ENCODE measurements at regions not wholly inside any gene's neighbourhood (a gene's known extent, or its start where the extent isn't known, plus 50 kb on each side); places are given as distances from the start of the nearest gene placed in this dataset.
"Not testable (repeated sequence)": the region's sequence is repeated elsewhere in the genome, so short reads cannot be mapped to it uniquely, and the experiment has no call there.

DNA sequence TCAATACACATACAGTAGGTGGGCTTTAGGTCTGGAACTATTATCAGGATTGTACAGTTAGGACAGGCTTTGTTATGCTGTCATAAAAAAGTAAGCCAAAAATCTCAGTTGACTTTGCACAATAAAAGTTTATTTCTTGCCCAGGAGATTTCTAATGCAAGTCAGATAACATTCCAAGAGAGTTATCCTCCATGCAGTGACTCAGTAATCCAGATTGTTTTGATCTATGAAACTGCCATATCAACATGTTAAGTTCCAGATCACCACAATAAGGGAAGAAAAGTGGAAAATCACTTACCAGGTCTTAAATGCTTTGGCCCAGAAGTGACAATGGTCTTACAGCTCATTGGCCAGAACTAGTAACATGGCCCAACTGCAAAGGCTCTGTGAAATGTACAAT is 636.2 kb upstream of the KLF12 start:
- no peak for DNase-seq

DNA sequence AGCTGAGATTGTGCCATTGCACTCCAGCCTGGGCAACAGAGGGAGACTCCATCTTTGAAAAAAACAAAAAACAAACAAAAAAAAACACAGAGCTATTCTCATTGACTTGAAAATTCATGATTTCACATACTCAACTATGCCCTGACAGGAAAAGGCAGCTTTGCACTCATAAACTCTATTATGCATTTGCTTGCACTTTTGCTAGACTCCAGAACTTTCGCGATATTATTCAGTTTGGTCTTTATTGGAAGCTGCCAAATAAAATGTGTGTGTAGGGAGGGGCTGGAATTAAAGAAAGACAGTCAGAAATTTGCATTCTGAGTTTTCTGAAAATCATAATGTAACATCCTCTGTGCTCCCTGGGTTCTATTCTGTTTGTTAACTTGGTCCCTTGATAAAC is 635.1 kb upstream of the KLF12 start:
- DNase-seq = no peak

DNA sequence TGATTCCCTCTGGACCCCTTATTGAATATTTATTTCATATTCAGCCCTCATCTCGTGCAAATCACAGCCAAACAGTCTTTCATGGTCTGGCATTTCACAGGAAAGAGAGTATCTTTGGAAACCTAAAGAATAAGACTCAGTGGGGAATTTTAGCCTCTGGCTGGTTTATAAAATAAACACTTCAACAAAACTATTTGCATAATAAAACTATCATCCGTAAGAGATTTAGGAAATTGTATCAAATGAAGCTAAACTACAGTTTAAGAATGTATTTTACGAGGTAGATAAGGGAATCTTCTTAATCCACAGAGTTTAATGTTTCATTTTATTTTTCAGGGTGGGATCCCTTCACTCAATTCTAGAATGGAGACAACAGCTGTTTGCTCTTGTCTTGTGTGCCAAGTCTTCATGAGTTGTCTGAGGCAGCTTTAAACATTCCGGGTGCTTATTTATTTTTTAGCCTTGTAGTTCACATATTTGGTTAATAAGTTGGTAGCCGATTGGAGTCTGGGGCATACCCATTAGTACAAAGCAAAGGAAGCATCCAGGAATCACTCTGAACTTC is 634.4 kb upstream of the KLF12 start:
- DNase-seq = no peak

DNA sequence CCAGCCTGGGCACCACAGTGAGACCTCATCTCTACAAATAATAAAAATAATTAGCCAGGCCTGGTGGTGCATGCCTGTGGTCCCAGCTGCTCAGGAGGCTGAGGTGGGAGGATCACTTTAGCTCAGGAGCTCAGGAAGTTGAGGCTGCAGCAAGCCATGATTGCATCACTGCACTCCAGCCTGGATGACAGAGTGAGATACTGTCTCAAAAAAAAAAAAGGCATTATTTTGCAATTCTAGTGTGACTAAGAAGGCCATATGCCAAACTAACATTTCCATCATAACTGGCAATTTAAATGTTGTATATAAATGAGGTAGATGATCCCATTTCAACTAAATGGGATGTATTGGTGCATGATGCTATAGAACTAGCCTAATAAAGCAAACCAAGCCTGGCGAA is 632.8 kb upstream of the KLF12 start:
- DNase-seq = no peak

DNA sequence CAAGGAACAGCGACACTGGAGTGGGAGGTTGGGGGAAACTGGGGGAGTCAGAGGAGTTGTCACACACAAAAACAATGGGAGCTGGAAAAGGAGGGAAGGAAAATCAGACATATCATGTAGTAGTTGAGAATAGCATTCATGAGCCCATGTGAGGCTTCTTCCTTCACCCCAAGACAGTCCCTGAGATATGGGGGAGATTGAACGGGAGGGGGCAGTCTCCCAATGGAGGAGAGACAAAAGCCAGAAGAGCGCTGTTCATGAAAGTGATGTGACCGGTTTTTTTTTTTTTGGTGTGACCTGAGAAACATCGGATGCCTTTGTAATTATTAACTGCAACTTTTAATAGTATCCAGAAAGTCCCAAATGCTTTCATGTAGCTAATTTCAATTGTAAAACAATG is 631.8 kb upstream of the KLF12 start:
- DNase-seq = no peak

DNA sequence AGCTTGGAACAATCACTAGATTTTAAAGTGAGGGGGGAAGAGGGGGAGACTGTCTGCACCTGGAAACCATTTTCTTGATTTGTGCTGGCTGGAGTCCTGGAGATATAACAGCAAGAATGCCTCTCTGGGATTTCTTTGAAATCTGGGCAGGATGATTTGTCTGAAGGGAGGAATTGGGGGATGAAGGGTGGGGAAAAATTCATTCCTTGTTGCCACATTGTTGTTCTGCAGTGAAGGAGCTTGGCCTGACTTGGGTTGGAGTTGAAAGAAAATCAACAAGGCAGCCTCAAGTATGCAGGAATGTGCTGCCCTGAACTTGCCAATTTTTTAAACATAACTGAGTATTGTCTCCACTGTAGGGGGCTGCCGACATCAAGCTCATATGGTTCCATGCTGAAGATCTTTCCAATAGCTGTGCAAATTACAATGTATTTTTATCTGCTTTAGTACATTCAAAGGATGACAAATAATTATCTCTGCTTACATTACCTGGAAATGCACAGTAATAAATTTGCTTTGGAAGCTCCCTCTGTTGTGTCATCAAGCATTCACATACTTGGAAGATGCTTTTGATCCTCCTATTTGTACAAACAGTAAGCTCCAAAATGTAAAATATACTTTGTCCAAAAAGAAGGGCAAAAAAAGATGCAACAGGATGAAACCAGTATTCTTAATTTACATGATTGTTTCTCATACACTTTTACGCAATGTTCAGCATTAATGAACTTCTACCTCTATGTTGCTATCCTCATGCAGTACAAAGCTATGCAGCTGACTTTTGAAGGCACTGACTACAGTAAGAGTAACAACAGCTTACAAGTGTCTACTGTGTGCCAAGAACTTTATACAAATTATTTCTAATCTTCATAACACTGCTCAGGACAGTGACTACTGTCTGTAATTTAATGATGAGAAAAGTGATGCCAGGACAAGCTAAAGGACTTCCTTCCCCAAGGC is 627.9 kb upstream of the KLF12 start:
- DNase-seq = no peak

DNA sequence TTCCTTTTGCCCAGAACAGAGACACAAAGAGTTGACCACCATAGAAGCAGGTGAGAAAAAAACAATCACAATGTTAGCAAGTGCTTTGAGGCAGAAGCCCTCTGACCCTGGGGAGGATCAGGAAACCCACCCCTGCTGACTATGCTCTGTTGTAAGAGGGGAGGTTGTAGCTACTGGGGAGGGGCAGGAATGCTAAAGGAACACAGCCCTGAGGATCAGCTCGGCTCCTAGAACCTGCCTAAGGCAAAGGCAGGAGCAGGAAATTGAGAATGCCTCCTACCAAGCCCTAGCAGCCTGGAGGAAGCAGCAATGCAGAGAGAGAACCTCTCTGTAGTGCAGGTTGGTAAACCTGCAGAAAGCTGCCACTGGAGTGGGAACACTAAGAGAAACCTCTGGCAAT is 624.0 kb upstream of the KLF12 start:
- no peak for DNase-seq

DNA sequence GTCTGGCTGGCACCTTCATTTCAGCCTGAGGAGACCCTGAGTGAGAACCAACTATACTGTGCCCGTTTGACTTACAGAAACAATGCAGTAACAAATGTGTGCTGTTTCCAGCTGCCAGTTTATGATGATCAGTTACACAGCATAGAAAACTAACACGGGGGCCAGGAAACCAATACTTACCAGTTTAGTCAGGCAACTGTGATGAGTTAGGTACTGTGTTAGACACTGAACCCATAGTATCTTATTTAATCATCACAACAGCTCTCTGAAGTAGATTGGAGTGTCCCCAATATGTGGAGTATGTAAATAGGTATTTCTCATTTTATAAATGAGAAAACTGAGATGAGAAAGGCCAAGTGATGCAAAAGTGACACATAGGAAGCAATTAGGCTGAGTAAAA is 620.9 kb upstream of the KLF12 start:
- no peak for DNase-seq

DNA sequence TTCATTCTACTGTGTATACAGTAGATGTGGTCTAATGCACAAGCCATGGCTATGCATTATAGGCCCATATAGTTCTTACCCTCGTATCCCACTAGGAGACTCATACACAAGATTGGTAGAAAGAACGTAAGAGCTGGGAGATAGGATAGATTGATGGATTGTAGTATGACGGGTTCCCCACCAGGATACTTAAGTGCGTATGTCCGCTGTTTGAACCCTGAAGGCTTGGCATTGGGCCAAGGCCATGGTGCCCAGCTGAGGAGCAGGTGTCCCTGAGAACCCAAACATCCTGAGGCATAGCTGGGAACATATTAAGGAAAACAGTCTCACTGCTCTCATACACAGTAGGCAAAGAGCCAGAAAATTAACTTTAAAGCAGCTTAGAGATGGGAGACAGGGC is 617.5 kb upstream of the KLF12 start:
- DNase-seq = no peak

DNA sequence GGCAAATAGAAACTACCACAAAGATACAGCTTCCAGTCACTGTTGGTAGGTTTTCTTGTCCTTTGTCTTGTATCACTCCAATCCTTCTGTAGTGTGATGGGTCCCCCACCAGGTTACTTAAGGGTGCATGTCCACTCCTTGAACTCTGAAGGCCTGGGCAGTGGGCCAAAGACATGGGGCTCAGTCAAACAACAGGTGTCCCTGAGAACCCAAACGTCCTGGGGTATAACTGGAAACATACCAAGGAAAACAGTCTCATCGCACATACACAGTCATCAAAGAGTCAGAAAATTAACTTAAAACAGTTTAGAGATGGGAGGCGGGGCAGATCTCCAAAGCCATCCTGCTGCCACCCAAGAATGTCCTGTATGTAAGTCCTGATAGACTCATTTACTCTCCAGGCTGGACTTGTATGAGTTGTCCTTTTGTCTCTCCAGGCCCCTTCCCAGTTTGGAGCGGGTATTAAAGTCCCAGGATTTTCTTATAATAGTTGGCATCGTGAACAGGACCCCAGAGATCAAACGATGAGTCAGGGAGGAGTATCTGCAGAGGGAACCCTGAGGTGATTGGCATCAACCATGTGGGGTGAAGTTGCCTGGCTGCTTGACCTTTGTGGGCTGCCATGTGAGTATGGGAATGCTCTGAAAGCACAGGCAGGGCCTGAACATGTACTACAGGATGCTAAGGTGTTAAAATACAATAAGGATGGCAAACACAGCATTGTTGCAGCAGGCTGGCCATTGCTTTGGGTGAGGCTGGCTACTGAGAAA is 613.2 kb upstream of the KLF12 start:
- no peak for DNase-seq

DNA sequence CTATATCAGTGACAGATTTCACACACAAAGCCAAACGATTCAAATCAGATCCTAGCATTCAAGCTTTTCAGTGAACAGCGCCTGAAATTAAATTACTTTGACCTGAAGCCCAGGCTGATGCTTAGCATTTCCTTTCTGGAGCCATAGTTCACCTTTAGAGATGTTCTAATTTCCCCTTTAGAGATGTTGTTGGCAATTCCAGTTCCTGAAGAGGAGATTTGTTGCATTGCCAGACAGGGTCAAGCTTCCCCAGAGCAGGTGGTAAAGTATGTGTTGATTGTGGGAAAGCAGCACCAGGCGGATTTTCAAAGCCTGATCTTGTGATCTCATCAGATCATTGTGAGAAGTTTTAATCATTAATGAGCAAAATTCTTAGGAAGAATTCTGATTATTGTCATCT is 609.8 kb upstream of the KLF12 start:
- no peak for DNase-seq

DNA sequence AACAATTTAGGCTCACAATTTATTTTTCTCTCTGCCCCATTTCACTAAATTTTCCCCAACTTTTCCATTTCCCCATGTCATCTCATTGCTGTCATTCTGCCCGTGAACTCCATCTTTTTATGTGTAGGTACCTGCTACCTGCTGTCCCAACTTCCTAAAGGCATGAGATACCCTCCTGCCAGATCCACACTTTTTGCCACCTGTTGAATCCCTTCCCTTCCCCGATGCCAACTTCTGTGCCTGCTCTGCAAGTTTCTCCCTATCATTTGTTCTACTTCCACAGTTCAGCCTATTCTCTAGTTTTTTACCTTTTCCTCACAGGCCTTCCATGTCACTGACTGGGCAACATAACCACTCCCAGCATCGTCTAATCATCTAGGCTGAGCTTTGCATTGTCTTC is 607.5 kb upstream of the KLF12 start:
- DNase-seq = no peak

DNA sequence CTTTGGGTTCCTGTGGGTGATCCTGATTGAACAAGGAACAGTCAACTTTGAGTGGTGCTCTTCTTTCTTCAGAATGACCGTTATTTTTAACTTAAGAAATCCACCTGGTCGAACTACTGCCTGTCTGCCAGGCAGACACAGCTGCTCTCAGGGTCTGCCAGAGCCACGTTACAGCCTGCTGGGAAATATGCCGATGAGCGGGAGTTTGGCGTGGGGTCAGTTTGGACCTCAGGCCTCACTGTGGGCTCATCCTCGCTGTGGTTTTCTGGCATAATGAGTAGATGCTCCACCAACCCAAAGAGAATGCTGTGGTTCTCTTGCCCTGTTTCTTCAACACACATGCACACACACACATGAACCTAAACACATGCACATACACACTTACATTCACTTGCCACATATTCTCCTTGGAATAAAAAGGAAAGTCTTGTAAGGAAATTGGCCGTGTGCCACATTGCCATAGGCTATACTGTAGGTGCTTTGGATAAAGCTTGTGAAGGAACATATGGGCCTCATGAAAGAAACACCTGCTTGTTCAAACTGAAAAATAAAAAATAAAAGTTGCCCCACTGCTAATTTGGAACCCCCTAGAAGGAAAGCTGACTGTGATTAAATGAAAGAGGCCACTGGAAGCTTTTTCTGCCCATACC is 598.7 kb upstream of the KLF12 start:
- no peak for DNase-seq

DNA sequence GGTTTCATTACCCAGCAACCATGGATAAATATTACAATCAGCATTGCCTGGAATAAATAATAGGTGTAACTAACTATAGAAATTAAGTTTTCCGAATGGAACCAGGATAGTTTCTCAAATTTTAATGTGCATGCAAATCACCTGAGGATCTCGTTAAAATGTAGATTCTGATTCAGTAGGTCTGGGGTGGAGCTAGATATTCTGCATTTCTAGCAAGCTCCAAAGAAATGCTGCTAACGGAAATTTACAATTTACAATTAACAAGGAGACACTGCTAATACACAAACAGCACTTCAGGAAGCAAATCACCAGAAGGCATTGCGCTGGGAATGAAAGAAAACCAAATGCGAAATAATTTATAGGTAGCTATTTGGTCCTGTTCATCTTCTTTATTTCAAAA is 597.5 kb upstream of the KLF12 start:
- no peak for DNase-seq

DNA sequence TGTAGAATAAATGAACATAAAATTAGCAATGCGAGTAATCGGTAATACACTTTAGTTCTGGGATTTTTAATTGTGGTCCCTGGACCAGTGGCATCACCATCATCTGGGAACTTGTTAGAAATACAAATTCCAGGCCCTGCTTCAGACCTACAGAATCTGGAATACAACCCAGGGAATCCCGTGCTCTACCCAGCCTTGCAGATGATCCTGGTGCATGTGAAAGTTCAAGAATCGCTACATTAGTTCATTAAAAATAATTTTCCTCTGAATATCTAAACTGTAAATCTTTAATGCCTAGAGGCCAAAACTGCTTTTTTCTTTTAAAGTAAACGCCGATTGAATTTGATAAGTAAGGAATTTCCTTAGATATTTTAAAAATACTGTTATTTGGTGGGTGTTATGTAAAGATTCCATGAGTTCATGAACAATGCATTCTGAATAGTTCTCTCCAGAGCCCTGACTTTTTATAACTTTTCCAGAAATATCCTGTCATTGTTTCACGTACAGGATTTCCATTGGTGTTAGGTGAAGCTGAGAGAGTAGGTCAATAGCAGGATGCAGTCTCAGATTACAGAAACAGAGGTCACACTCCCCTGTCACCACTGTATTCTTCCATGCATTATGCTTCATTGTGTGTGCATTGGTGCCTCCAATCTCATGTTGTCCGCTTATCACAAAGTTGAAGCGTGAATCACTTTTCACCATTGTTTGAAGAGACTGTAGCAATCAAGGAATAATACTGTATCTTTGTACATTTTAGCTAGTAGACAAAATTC is 596.5 kb upstream of the KLF12 start:
- no peak for DNase-seq

DNA sequence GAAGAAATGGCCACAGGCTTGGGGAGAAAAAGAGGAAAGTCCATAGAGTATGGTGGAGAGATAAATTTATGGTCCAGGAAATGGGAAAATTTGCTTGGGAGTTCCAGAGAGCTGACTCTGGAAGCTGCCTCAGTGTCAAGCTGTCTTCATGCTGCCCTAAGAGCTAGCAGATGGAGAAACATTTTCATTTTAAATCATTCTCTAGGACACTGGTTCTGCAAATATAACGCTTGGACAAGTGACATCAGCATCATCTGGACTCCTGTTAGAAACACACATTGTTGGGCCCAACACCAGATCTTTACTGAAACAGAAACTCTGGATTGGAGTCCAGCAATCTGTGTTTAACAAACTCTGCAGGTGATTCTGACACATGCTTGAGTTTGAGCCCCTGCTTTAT is 592.0 kb upstream of the KLF12 start:
- DNase-seq = no peak

DNA sequence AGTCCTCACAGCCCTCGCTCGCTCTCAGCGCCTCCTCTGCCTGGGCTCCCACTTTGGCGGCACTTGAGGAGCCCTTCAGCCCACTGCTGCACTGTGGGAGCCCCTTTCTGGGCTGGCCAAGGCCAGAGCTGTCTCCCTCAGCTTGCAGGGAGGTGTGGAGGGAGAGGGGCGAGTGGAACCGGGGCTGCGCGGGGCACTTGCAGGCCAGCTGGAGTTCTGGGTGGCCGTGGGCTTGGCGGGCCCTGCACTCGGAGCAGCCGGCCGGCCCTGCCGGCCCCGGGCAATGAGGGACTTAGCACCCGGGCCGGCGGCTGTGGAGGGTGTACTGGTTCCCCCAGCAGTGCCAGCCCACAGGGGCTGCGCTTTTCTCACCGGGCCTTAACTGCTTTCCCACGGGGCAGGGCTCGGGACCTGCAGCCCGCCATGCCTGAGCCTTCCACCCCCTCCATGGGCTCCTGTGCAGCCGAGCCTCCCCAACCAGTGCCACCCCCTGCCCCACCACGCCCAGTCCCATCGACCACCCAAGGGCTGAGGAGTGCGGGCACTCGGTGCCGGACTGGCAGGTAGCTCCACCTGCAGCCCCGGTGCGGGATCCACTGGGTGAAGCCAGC is 584.1 kb upstream of the KLF12 start:
- DNase-seq = not testable (repeated sequence)

DNA sequence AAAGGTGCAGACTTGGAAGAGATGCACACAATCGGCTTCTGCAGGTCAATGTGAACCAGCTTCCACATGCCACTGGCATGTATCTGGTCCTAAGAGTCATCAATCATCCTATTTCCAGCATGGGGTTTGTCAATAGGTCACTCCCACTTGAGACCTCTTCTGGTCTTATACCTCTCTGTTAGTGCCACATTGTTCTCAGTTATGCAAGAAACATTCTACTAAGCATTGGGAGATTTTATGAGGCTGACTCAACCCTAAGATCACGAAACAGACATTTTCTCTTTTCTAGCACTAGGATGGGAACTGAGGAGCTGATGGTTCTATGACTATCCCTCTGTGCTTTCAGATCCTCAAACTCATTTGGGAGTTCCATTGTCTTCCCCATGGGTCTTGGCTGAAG is 581.5 kb upstream of the KLF12 start:
- DNase-seq = no peak

DNA sequence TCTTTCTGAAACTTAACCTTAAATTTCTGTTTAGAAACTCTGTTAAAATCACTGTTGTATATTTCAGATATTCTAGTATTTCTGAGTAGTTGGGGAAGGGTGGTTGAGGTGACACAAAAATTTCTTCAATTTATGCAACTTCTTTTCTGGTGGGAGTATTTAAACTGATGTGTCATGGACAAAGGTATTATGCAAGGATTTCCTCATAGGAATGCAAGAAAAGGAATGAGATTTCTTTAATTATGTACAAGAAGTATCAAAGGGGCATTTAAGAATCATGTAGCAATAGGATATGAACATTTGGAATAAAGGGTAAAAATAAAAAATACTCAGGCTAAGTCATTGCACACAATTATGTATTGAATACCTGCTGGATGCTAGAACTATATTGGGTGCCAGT is 575.8 kb upstream of the KLF12 start:
- no peak for DNase-seq

DNA sequence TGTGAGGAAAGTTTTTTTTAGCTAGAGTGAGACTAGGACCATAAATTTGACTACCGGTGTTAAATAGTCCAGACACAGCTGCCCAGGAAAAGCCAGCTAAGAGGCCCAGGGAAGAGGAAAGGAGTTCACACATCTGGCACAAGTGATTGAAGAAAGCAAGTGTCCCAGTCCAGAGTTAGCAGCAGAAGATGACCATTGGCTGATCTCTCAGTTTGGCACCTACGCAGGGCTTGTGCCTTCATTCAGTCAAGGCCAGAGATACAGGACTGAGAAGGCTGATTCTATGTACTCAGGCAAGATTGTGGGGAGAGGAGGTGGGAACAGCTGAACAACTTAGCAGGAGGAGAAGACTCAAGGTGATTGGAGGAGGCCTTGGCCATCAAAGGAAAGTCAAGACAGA is 575.0 kb upstream of the KLF12 start:
- DNase-seq = no peak

DNA sequence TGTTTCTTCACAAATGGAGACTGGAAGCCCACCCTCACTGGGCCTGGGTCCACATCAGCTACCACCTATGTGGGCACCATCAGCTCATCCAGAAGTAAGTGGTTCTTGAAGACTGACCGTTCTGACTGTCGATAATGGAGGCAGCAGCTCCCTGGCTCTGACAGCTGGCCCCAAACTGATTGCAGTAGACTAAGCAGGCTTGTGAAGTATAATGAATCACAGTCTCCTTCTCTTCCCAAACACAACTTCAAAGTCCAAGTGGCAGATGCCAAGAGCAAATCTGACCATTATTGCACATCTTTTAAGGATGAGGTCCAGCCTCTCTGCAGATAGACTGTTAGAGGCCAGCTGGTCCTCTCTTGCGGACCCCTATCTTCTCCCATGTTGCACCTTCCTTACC is 574.4 kb upstream of the KLF12 start:
- no peak for DNase-seq

DNA sequence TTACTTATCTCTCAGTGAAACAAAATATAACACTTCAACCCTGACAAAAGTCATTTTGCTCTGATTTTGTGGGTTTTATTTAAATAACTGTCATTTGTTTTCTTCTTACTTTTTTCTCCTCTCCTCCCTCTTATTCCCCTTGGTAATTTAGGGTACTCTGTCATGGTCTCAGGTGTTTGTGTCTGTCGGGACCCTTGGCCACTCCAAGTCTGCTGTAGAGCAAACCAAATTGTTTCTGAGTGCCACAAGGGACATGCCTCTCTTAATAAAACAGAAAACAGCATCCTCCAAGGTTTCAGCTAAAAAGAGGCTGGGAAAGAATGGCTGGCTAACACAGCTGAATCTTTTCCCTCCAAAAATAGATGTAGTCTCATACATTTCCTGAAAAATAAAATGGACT is 573.1 kb upstream of the KLF12 start:
- no peak for DNase-seq

All from activated CD4-positive, alpha-beta T cell treated with anti-CD3 and anti-CD28 coated beads, Interleukin-2, amount 50 U/mL, for 4 hours (primary cell).